IPS DF 4.7 (cell line): ENCODE measurements at regions not wholly inside any gene's neighbourhood (a gene's known extent, or its start where the extent isn't known, plus 50 kb on each side); places are given as distances from the start of the nearest gene placed in this dataset.
"Not testable (repeated sequence)": the region's sequence is repeated elsewhere in the genome, so short reads cannot be mapped to it uniquely, and the experiment has no call there.

ENCODE experiments used
- DNase-seq: peaks from one replicate; pipeline ENCODE4 v3.0.0-alpha.2; 2013; ENCODE audit warnings: low spot score; ENCODE audit errors: extremely low read depth

DNA sequence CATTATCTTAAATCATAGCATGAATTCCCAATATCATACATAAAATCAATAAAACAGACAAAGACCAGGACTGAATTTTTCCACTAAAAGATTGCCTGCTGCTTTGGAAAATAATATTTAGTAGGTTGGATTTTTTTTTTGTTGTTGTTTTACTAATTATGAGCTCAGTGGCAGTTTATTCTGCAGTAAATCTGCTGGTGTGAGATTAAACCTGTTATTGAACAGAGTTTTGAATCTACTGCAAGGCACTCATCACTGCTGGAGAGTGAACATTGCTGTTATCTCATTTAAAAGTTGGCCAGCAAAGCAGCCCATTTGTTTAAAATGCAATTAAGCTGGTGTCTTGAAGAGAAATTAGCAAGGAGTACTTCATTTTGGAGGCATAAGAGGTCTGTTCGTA lies 986.1 kb downstream of the ADGRL2 start:
- DNase-seq, result no peak

DNA sequence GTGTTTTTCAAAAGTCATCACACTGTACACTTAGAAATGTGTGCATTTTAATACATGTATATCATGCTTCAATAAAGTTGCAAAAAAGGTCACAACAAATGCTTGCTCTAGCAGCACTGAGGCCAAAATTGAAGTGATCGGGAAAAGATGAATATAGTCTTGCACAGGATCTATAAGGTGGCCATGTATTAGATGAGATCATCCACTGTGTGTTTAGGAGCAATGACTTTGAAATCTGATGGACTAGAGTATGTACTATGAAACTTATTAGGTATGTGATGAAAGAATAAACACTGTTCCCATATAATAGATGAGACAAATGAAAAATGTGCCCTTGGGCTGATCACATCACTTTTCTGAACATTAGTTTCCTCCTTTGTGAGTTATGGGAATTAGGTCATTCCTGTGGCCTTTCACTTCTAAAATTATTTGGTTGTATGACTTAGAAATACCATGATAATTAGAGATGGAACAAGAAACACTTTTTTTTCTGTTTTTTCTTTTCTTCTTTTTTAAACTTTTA lies 984.6 kb downstream of the ADGRL2 start:
- DNase-seq, result no peak

DNA sequence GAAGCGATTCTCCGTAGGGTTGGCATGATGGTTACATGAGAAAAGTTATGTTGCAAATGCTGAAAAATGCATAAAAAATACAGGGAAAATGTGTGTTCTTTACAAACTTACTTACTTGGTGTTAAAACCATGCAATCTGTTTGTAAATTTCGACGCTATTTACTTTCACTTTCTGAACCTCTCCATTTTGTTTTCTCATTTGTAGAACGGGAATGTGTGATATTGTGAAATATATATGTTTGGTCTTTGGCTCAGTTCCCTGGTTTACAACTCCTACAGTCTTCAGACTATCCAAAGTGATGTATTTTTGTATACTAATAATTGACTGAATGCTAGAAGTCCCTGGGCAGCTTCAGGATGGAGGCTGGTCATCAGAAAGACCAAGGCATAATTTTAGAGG lies 982.3 kb downstream of the ADGRL2 start:
- DNase-seq, result no peak

DNA sequence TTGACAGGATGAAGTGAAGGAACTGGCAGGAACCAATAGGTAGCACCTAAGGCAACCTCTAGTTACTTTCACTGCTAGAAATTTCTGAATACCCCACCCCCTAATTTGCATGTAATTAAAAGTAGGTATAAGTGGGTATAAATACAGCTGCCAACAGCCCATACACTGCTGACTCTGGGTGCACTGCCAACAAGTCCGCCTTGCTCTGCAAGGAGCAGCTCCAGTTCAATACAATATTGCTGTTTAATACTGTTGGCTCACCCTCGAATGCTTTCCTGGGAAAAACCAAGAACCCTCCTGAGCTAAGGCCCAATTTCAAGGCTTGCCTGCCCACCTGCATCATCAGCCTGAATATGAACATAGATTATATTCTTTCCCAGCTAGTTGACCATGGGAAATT lies 981.9 kb downstream of the ADGRL2 start:
- DNase-seq, result no peak

DNA sequence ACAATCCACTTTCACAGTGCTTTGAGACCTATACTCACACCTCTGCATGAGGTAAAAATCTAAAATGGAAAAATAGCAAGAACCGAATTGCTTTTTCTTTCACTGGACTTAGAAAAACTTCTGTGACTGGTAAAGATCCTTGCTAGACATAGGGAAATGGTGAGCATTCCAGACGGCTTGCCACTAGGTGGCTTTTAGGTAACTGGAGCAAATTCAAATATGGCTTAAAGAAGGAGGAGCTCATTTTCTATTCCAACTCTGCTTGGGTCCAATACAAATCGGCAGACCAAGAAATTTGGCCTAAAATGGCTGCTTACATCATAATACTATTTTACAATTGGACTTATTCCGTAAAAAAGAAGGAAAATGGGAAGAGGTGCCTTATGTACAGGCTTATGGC lies 977.9 kb downstream of the ADGRL2 start:
- DNase-seq, result peak; percentile 9

DNA sequence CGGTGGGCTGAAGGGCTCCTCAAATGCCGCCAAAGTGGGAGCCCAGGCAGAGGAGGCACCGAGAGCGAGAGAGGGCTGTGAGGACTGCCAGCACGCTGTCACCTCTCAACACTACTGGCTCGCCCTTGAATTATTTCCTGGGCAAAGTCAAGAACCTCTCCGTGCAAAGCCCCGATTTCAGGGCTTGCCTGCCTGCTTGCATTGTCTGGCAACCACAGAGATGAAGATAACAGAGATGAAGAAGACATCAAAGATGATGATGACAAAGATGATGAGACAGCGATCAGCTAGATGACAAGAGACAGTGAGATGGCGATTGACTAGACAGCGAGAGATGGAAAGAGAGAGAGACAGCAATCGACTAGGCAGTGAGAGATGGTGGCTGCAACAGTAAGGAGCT lies 976.5 kb downstream of the ADGRL2 start:
- DNase-seq, result no peak

DNA sequence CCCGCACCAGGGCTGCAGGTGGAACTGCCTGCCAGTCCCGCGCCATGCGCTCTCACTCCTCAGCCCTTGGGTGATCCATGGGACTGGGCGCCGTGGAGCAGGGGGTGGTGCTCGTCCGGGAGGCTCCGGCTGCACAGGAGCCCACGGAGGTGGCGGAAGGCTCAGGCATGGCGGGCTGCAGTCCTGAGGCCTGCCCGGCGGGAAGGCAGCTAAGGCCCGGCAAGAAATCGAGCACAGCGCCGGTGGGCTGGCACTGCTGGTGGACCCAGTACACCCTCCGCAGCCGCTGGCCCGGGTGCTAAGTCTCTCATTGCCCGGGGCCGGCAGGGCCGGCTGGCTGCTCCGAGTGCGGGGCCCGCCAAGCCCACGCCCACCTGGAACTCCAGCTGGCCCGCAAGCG lies 976.0 kb downstream of the ADGRL2 start:
- not testable (repeated sequence) for DNase-seq

DNA sequence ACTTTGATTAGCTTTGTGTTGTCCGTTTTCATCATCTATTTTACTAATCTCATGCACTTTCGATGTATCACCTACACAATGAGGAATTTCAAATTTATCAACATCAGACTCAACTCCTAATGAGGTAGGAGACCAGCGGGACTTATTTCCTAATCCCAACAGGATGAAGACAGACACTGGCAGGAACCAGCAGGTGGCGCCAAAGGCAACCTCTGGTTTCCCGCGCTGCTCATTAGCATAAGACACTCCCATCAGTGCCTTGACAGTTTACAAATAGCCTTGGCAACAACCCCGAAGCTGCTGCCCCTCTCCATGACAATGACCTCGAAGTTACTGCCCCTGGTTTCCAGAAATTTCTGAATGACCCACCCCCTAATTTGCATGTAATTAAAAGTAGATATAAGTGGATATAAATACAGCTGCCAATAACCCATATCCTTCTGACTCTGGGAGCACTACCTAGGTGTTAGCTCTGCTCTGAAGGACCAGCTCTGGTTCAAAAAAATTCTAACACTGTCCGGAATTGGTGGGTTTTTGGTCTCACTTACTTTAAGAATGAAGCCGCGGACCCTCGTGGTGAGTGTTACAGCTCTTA lies 974.8 kb downstream of the ADGRL2 start:
- DNase-seq, result peak; percentile 72

DNA sequence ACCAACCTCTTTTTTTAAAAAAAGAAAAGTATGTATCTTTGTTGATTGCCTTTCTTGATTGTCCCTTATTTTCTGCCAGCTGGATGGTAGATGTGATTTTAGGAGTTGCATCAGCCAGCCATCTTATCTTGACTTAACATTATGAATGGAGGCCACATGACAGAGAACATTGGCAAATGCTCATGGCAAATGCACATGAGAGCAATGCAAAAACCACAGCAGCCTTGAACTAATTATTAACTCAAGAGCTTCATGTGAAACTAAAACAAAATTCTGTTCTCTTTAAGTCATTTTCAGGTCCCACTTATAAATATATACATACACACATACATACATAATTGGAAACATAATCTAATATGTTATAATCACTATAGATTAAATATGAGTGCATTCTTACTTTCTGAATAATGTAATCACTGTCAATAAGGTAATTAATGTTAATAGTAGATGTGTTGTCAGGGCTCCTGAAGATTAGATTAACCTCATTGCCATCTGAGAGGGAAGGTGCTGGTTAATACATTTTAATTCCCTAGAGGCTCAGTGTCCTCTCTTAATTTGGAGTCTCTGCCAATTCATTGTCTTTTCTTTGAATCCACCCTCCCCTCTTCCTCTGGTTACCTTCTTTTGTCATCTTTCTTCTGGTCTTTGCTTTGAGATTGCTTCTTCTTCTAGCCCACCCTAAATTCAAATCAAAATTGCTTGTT lies 962.2 kb downstream of the ADGRL2 start:
- DNase-seq, result no peak

DNA sequence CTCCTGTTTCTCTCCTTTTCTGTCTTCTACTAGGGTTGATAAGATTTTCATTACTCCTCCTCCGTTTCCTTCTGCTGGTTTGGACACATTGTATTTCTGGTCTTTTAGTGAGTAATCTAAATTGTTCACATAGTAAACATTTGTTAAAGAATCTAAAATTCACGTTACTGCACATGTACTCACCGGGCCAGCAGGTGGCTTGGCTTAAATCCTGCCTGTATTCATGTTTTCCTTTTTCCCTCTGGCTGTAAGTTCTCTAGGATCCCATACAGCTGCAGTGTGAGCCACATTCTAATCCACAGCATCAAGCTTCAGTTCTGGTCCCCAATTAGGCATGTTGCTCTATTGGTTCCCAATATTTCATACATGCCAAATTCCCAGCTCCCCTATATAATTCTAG lies 958.3 kb downstream of the ADGRL2 start:
- DNase-seq, result no peak

DNA sequence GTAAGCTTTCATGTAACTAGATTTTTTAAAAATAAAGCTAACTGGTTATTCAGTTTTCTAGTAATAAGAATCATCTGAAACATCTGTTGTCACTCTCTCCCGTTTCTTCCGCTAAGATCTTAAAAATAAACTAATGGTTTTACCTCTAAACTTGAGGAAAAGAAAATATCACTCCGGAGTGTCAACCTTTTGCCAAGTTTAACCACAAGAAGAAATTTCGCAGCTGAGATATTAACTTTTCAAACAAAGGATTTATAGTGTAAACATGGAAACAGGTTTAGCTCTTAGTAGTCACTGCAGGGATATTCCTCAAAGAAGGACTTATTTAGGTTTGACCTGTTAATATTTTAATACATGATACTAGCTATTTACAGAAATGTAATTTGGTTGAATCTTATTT lies 954.9 kb downstream of the ADGRL2 start:
- no peak for DNase-seq

DNA sequence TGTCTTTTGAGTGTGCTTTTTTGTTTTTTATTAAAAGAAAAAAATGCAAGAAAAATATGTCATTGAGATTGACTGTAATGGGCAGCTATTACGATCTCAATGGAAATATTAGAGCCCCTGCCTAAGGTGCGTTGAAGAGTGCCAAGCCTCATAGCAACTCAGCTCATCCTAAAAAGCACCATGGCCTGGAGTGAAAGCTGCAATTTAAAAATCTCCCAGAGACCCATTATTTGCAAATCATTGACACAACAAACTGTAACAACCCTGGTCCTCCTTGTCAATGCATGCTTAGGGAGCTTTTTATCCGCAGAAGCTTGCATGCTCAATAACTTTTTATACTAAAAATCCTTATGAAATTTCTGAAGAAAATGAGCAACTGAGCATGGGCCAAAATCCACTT lies 954.5 kb downstream of the ADGRL2 start:
- no peak for DNase-seq

DNA sequence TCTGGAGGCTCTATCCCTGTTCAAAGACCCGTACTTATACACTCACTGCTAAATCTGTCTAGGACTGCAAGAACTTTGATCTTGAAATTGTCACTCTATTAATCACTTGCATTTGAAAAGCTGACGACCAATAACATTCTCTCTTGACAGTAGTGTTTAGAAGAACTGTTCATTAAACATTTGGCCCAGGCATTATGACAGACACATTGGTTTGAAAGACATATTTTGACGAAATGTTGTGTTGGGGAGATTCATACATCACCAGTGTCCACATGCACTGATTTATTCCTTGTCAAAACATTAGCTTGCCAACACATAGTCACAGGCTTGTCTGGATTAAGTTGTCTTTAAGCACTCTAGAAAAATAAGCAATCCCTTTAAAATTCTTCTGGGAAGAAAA lies 951.3 kb downstream of the ADGRL2 start:
- no peak for DNase-seq

DNA sequence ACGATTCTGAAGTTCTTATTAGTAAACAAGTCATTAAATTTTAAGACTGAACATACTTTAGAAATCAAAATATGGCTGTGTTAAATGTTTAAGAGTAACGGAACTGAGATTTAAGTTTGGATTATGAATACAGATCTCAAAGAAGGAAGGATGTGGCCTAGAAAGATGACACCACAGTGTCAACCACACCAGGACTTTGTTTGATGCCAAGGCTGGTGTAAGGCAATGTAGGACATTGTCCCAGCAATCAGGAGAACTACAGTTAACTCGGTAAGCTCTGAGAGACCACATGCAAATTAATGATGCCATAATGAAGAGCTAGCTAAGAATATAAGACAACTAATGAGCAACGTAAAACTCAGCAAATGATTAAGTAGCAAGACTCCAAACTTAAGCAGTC lies 932.9 kb downstream of the ADGRL2 start:
- DNase-seq, result no peak

DNA sequence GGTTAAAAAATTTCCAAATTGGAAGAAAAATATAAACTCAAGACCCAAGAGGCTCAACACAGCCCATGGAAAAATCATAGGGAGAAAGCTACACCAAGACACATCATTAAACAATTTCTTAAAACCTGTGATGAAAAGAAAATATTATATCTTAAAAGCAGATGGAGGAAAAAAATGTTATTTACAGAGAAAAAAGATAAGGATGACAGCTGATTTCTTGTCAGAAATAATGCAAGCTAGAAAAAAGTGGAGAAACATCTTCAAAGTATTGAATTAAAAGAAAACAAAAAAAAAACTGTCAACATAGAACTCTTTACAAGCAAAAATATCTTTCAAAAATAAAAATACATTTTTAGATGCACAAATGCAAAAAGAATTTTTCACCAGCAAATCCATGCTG lies 930.5 kb downstream of the ADGRL2 start:
- DNase-seq, result no peak

DNA sequence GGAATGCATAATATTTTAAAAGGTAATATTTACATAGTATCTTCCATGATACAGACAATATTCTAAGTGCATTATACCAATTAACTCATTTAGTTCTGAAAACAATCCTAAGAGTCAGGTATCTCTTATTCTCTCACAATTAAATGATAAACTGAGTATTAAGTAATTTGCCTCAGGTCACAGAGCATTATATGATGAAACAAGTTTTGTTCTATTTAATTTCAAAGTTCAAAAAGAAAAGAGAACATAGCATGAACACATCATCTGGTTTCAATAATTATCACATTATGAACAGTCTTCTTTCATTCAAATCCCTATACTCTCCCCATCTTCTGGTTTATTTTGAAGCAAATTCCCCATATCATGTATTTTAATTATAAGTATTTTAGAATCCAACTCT lies 927.5 kb downstream of the ADGRL2 start:
- no peak for DNase-seq

DNA sequence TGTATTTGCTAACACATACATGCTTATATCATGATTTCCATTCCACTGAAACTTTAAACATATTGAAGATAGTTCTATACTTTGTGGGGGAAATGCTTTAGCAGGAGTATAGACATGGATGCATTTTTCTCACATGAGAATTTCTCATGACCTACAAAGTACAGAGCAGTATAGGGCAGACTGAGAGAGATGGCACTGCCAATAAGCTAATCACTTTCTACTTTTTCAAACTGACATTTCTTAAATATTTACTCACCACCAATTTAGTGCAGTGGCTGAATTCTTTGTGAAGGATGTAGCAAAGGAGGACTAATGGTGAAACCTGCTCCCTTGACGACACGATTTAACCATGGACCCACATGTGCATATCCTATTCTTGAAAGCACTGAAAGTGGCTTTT lies 923.5 kb downstream of the ADGRL2 start:
- no peak for DNase-seq

DNA sequence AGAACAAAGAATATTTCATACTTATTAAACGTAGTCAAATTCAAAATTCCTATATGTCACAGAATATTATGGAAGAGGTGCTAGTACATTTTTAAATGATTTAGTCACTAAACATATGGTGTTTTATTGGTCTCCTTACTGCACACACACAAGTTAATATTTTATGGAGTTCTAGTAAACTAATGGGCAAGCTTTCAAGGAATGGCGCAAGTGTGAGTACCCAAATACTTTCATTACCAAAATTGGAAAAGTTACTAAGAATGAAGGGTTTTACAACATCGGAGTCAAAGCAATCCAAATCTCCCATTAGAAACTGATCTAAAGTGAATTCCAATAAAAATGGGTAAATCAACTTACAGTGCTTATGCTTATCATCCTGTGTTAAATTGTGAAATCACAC lies 921.9 kb downstream of the ADGRL2 start:
- DNase-seq, result no peak

DNA sequence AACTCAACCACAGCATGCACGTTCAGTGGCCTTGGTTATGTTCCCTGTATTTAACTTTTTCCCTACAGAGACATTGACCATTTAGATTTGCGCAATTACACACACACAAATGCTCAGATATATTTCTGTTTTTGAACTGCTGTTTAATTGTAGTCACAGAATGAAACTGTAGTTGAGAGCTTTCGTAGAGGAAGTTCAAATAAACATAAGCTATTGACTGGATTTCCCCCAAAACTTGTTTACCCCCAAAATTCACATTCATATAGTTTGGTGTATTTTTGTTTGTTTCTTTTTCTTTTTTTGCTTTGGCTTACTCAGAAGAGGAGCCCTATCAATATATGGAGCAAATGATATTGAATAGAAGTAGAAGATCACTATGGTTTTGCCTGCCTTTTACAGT lies 921.0 kb downstream of the ADGRL2 start:
- DNase-seq, result no peak

DNA sequence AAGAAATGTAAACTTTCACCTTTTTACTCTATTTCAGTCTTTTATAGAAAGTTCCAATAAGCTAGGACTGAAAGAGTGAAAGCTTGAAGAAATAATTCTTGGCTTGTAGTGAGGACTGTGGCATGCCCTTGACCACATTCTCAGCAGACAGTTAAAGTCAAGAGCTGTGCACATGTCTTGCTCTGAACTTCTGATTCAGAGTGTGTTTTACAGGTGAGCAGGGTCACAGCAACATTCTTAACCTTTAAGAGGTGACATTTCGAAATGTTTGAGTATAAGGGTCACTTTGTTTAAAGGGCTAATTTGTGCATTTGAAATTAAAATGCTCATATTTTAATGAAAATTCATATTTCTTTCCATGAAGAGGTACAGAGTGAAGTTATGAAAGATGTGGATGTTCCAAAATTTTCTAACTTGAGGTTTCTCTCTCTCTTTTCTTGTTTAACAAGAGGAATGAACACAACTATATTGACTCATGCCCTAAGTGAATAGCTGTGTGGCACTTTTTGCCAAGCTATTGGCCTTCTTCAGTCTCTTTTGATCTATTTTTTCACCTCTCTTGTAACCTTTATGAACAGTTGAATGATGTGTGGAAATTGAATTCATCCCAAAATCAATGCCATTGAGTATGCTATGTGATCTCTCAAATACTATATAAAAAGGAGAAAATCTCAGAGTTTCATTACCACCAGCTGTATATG lies 918.1 kb downstream of the ADGRL2 start:
- no peak for DNase-seq

DNA sequence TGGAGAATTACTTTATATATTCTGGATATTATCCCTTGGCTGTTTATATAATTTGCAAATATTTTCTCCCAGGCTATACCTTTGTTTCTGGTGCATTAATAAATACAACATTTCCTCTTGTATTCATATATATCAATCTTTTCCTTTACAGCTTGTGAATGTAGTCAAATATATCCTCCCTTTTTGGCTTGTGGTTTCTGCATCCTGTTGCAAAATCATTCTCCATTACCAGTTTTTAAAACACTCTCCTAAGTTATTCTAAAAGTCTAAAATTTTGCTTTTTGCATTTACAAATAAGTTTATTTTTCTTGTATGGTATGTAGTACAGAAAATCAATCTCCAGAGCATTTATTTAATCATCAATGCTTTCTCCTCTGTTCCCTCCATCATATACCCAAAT lies 909.4 kb downstream of the ADGRL2 start:
- no peak for DNase-seq

DNA sequence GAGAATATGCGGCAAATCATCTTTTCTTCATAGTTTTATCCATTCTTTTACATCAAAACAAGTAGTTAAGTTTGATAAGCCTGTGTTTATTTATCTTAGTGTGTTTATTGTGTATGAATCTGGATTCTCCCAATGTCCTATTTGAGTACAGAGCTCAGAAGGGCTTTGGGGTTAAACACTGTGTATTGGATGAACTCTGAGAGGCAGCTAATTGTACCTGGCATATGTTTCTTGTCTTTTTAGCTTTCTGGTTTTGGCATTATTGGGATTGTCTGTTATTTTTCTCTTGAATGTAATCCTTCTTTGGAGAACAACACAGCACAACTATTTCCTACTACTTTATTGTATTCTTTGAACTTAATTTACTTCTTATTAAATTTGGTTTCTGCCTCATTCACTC lies 906.9 kb downstream of the ADGRL2 start:
- DNase-seq, result no peak

DNA sequence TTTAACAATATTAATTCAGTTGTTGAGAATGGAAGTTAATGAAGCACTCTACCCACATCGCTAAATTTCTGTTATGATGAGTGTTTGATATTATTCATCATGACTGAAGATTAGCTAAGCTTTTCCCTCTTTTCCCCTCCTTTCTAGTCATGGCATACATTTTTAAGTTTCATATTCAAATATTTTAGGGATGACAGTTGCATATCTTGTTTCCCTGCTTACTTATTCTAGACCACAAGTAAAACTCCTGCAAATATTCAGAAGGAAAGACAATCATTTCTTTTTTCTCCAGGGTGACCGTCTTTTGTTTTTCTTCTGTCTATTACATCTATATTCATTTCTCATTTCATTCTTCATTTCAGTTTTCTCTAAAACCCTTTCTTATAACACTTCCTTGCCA lies 906.0 kb downstream of the ADGRL2 start:
- no peak for DNase-seq
